Keratinocyte (primary cell): ENCODE measurements at regions not wholly inside any gene's neighbourhood (a gene's known extent, or its start where the extent isn't known, plus 50 kb on each side); places are given as distances from the start of the nearest gene placed in this dataset.

Experiments used
- CTCF ChIP-seq, 3 experiments: IDR thresholded peaks in 1 of 3; conservative IDR thresholded peaks in 1 of 3; optimal IDR thresholded peaks in 1 of 3; 2 replicates in 2 of 3; 3 replicates in 1 of 3; pipeline versions ENCODE3 to v1.5.1; 2011; ENCODE audit warnings: low read length in 3 of 3, mild to moderate bottlenecking in 3 of 3, moderate library complexity in 2 of 3, control low read depth in 1 of 3, inconsistent platforms in 1 of 3; ENCODE audit not compliant: insufficient read depth in 2 of 3; ENCODE audit errors: extremely low read depth in 1 of 3
- EZH2 ChIP-seq: IDR thresholded peaks from one replicate; pipeline ENCODE4 v1.6.1; 2012; ENCODE audit warnings: inconsistent platforms, mild to moderate bottlenecking, low read length, moderate library complexity

- TF ChIP-seq CTCF (optimal IDR thresholded peaks at IDR 0.05 in 1 of 3, IDR thresholded peaks at IDR 0.05 in 1 of 3, conservative IDR thresholded peaks at IDR 0.05 in 1 of 3; ENCODE audit: extremely low read depth in 1 of 3, insufficient read depth in 2 of 3, low read length in 3 of 3) (no peak), EZH2 (no peak)
Measured at GRCh38 chr2:145288650-145289496, 769.0 kb upstream of the ZEB2 start.
